GM10248 (cell line): ENCODE measurements at regions not wholly inside any gene's neighbourhood (a gene's known extent, or its start where the extent isn't known, plus 50 kb on each side); places are given as distances from the start of the nearest gene placed in this dataset.
"Not testable (repeated sequence)": the region's sequence is repeated elsewhere in the genome, so short reads cannot be mapped to it uniquely, and the experiment has no call there.

Source experiments
- CTCF ChIA-PET: fragments of 300-600 bp; sonication (Branson Sonifier 250); formaldehyde crosslinking; extraction: SDS; loops from one replicate; lab custom pipeline; 2021; ENCODE audit warnings: antibody characterized with exemption; lab: Yijun Ruan, JAX
- POLR2A ChIA-PET: fragments of 350-650 bp; sonication (Branson Sonifier 250); formaldehyde crosslinking; extraction: SDS; loops from one replicate; lab custom pipeline; 2020; ENCODE audit warnings: antibody characterized with exemption; lab: Yijun Ruan, JAX
- DNase-seq: peaks from one replicate; pipeline ENCODE4 v3.0.0; 2012; ENCODE audit errors: extremely low spot score
- TF ChIP-seq, protein P1 (sequence below): IDR thresholded peaks from 2 replicates; pipeline ENCODE4 v1.5.1; 2012; ENCODE audit warnings: mild to moderate bottlenecking, low read depth; ENCODE audit errors: extremely low read depth, missing control alignments, control extremely low read depth

DNA sequence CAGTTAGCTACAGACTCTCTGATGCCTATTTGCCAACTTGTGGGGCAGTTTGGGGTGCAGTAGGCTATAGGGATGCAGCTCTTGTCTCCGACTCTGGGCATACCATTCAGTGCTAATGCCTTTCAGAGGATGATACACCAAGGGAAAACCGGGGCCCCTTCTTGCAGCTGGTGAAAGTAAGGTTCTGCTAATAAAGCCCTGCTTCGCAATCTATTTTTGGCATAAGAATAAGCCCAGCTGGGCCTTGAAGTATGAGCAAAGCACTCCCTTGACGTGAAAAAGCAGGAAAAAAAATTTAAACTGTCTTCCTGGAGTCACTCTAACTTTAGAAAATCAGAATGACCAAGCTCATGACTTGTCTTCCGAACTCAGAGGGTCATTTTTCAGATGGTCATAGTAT is 124.1 kb upstream of the RBM19 start:
- POLR2A ChIA-PET, result no interaction called here
- CTCF ChIA-PET, result interaction anchor here (1.2 kb wide), 1 partner anchor 21 kb away, joined by 3 read pairs; no protein-coding TSS in a partner anchor
- DNase-seq, result no peak
- TF ChIP-seq, protein P1, sequence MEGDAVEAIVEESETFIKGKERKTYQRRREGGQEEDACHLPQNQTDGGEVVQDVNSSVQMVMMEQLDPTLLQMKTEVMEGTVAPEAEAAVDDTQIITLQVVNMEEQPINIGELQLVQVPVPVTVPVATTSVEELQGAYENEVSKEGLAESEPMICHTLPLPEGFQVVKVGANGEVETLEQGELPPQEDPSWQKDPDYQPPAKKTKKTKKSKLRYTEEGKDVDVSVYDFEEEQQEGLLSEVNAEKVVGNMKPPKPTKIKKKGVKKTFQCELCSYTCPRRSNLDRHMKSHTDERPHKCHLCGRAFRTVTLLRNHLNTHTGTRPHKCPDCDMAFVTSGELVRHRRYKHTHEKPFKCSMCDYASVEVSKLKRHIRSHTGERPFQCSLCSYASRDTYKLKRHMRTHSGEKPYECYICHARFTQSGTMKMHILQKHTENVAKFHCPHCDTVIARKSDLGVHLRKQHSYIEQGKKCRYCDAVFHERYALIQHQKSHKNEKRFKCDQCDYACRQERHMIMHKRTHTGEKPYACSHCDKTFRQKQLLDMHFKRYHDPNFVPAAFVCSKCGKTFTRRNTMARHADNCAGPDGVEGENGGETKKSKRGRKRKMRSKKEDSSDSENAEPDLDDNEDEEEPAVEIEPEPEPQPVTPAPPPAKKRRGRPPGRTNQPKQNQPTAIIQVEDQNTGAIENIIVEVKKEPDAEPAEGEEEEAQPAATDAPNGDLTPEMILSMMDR, result no peak

GRCh38 chr12:114073076-114073475 is 107.0 kb upstream of the RBM19 start:
- CTCF ChIA-PET, result no interaction called here
- DNase-seq, result no peak
- POLR2A ChIA-PET, result no interaction called here
- TF ChIP-seq, protein P1, result no peak

GRCh38 chr12:114069507-114069906 is 103.4 kb upstream of the RBM19 start:
- POLR2A ChIA-PET, result no interaction called here
- TF ChIP-seq, protein P1, result no peak
- no peak for DNase-seq
- CTCF ChIA-PET, result interaction anchor here (1.5 kb wide), 1 partner anchor 33 kb away, joined by 3 read pairs; no protein-coding TSS in a partner anchor

GRCh38 chr12:114064497-114064896 is 98.4 kb upstream of the RBM19 start:
- POLR2A ChIA-PET, result no interaction called here
- CTCF ChIA-PET, result no interaction called here
- no peak for DNase-seq
- TF ChIP-seq, protein P1, result no peak

DNA sequence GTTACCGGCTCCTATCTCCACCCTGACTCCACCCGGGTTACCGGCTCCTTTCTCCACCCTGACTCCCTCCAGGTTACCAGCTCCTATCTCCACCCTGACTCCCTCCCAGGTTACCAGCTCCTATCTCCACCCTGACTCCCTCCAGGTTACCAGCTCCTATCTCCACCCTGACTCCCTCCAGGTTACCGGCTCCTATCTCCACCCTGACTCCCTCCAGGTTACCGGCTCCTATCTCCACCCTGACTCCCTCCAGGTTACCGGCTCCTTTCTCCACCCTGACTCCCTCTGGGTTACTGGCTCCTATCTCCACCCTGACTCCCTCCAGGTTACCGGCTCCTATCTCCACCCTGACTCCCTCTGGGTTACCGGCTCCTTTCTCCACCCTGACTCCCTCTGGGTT is 97.9 kb upstream of the RBM19 start:
- CTCF ChIA-PET, POLR2A ChIA-PET, DNase-seq: not testable (repeated sequence)

DNA sequence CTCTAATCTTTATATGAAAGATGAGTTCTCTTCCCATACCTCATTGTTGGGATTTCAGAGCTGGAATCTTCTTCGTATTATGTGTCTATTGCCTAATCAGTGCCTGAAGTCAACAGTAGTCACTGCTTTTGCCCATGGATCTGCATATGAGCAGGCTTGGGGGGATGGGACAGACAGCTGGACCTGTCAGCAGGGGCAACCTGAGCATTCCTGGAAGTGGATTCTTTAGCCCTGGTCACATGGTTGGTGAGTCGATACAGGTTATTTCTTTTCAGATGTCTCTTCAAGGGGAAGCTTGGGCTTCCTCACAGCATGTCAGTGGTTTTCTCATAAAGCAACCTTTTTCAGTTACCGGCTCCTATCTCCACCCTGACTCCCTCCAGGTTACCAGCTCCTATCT is 97.3 kb upstream of the RBM19 start:
- TF ChIP-seq, protein P1, result no peak
- ChIA-PET CTCF (no interaction called here), POLR2A (no interaction called here)
- DNase-seq, result no peak

GRCh38 chr12:114056351-114056750 is 90.2 kb upstream of the RBM19 start:
- DNase-seq, POLR2A ChIA-PET, CTCF ChIA-PET: not testable (repeated sequence)

DNA sequence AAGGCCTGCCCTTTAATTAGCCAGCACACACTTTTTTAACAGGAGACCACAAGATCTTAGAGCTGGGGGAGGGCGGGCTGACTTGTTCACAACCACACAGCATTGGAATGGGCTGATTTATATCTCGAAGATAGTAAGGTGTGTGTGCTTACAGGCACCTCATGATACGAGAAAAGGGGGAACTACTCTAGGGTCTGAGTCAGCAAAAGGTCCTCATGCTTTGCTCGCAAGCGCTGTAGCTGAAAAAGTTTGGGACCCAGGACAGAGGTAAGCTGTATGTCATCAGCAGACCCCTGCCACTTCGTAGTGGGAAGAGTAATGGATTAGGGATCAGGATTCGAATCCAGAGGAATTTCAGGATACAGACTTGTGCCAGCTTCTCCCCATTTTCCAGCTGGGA is 88.9 kb upstream of the RBM19 start:
- ChIA-PET POLR2A (no interaction called here), CTCF (no interaction called here)

More for the DNA sequence above, 88.9 kb upstream of the RBM19 start:
- TF ChIP-seq, protein P1, result no peak
- no peak for DNase-seq
